Liver (tissue), 8 donors: ENCODE measurements at regions not wholly inside any gene's neighbourhood (a gene's known extent, or its start where the extent isn't known, plus 50 kb on each side); places are given as distances from the start of the nearest gene placed in this dataset.

ENCODE experiments used
- DNase-seq: peaks from one replicate; pipeline ENCODE4 v3.0.0-alpha.2; 2017; ENCODE audit warnings: low spot score
- H3K27ac ChIP-seq, 2 donors: one replicate each; pipeline ENCODE4 v1.7.0; 2013; ENCODE audit warnings: inconsistent platforms in 2 of 2, low read length in 2 of 2, control low read depth in 1 of 2, low read depth in 1 of 2, mild to moderate bottlenecking in 1 of 2
- H3K27me3 ChIP-seq, 4 donors: one replicate each; pipeline versions ENCODE4 v1.6.1 to v1.7.0; 2013; ENCODE audit warnings: low read length in 3 of 4, inconsistent platforms in 1 of 4, mild to moderate bottlenecking in 1 of 4, moderate library complexity in 1 of 4; ENCODE audit not compliant: control insufficient read depth in 4 of 4, insufficient read depth in 4 of 4
- H3K36me3 ChIP-seq, 4 donors: one replicate each; pipeline versions ENCODE4 v1.6.1 to v1.7.0; 2013; ENCODE audit warnings: low read length in 3 of 4, mild to moderate bottlenecking in 3 of 4, low read depth in 1 of 4, moderate library complexity in 1 of 4; ENCODE audit not compliant: control insufficient read depth in 4 of 4, insufficient read depth in 3 of 4
- H3K4me1 ChIP-seq, 4 donors: one replicate each; pipeline versions ENCODE4 v1.6.1 to v1.7.0; 2013; ENCODE audit warnings: low read length in 3 of 4, mild to moderate bottlenecking in 3 of 4, moderate library complexity in 1 of 4; ENCODE audit not compliant: control insufficient read depth in 4 of 4, insufficient read depth in 4 of 4
- H3K4me3 ChIP-seq, 3 donors: one replicate each; pipeline versions ENCODE4 v1.6.1 to v1.7.0; 2013; ENCODE audit warnings: low read length in 3 of 3, control low read depth in 1 of 3, low read depth in 1 of 3, mild to moderate bottlenecking in 1 of 3
- H3K9ac ChIP-seq, 2 donors: one replicate each; pipeline ENCODE4 v1.7.0; 2013; ENCODE audit warnings: low read length in 2 of 2, mild to moderate bottlenecking in 2 of 2, moderate library complexity in 2 of 2, control low read depth in 1 of 2, low read depth in 1 of 2
- H3K9me3 ChIP-seq, 4 donors: one replicate each; pipeline versions ENCODE4 v1.6.1 to v1.7.0; 2013; ENCODE audit warnings: low read length in 3 of 4; ENCODE audit not compliant: control insufficient read depth in 4 of 4
- ATF3 ChIP-seq: IDR thresholded peaks from 2 replicates; pipeline ENCODE4 v1.6.1; 2016; ENCODE audit warnings: antibody characterized with exemption
- CTCF ChIP-seq: fragments of 150-350 bp; IDR thresholded peaks from 2 replicates; pipeline ENCODE4 v1.5.1; 2017; ENCODE audit warnings: improper control_type of control experiment, low read depth, low read length; ENCODE audit not compliant: missing input control
- FOXA1 ChIP-seq: IDR thresholded peaks from 2 replicates; pipeline ENCODE4 v1.6.1; 2016; ENCODE audit warnings: antibody characterized with exemption
- FOXA2 ChIP-seq: IDR thresholded peaks from 2 replicates; pipeline ENCODE4 v1.6.1; 2016; ENCODE audit warnings: antibody characterized with exemption
- GABPA ChIP-seq, 2 donors: IDR thresholded peaks in 1 of 2; conservative IDR thresholded peaks in 1 of 2; 2 replicates each; pipeline ENCODE4 v1.6.1; 2016; ENCODE audit warnings: antibody characterized with exemption in 2 of 2, mild to moderate bottlenecking in 1 of 2, moderate library complexity in 1 of 2
- HNF4A ChIP-seq, 2 donors: conservative IDR thresholded peaks; 2 replicates each; pipeline ENCODE4 v1.6.1; 2016; ENCODE audit warnings: antibody characterized with exemption in 2 of 2, mild to moderate bottlenecking in 2 of 2
- HNF4G ChIP-seq: IDR thresholded peaks from 2 replicates; pipeline ENCODE4 v1.6.1; 2016; ENCODE audit warnings: antibody characterized with exemption
- JUND ChIP-seq, 2 donors: IDR thresholded peaks; 2 replicates each; pipeline ENCODE4 v1.6.1; 2016; ENCODE audit warnings: antibody characterized with exemption in 2 of 2
- MAX ChIP-seq: IDR thresholded peaks from 2 replicates; pipeline ENCODE4 v1.6.1; 2016; ENCODE audit warnings: antibody characterized with exemption
- NR2F2 ChIP-seq: IDR thresholded peaks from 2 replicates; pipeline ENCODE4 v1.6.1; 2016; ENCODE audit warnings: antibody characterized with exemption
- REST ChIP-seq: IDR thresholded peaks from 2 replicates; pipeline ENCODE4 v1.6.1; 2016; ENCODE audit warnings: antibody characterized with exemption, mild to moderate bottlenecking
- RXRA ChIP-seq, 2 donors: IDR thresholded peaks; 2 replicates each; pipeline ENCODE4 v1.6.1; 2017 to 2018; ENCODE audit warnings: antibody characterized with exemption in 2 of 2, mild to moderate bottlenecking in 1 of 2
- SP1 ChIP-seq: IDR thresholded peaks from 2 replicates; pipeline ENCODE4 v1.6.1; 2018; ENCODE audit warnings: antibody characterized with exemption, mild to moderate bottlenecking
- YY1 ChIP-seq: IDR thresholded peaks from 2 replicates; pipeline ENCODE4 v1.6.1; 2016; ENCODE audit warnings: antibody characterized with exemption, mild to moderate bottlenecking
- ZBTB33 ChIP-seq: IDR thresholded peaks from 2 replicates; pipeline ENCODE4 v1.6.1; 2016; ENCODE audit warnings: antibody characterized with exemption
- WGBS: extraction: QIAGEN DNeasy Blood & Tissue Kit; methylation state at CpG from one replicate; pipeline ENCODE4 v1.1.7; 2013; 5-methylcytosine and 5-hydroxymethylcytosine counted together
- donor health status: healthy.
- donor health status: healthy.
- donor health status: healthy.
- donor health status: healthy.
- donor health status: healthy.

- H3K4me3 ChIP-seq = no peak overlapping the region
- H3K36me3 ChIP-seq = no peaks in the 10 kb centered on the region
- no peaks in the 10 kb centered on the region for H3K27me3 ChIP-seq
- TF ChIP-seq JUND (IDR thresholded peaks at IDR 0.05) (no peak), MAX (no peak), FOXA2 (no peak), REST (no peak), SP1 (no peak), HNF4G (no peak), ZBTB33 (no peak), HNF4A (conservative IDR thresholded peaks at IDR 0.05) (no peak)
- no peaks in the 10 kb centered on the region for H3K4me1 ChIP-seq
- DNase-seq = no peak
- H3K27ac ChIP-seq = no peak overlapping the region
- H3K9ac ChIP-seq = no peak overlapping the region
- no peaks in the 10 kb centered on the region for H3K9me3 ChIP-seq
- 80% methylated on average over 3 of the region's 3 CpGs for WGBS
These were observed 482.5 kb upstream of the FAT3 start for GRCh38 chr11:91742155-91742554.

GRCh38 chr11:91731051-91731450 lies 493.6 kb upstream of the FAT3 start:
- DNase-seq = no peak
- TF ChIP-seq HNF4A (conservative IDR thresholded peaks at IDR 0.05) (no peak), SP1 (no peak), GABPA (IDR thresholded peaks at IDR 0.05 in 1 of 2, conservative IDR thresholded peaks at IDR 0.05 in 1 of 2) (no peak), YY1 (no peak), MAX (no peak), CTCF (no peak), FOXA1 (no peak), ATF3 (no peak), HNF4G (no peak), NR2F2 (no peak), JUND (IDR thresholded peaks at IDR 0.05) (no peak), RXRA (IDR thresholded peaks at IDR 0.05) (no peak), REST (no peak)
- 60% methylated on average over 6 of the region's 6 CpGs for WGBS
- Histone ChIP-seq H3K9ac (no peak overlapping the region), H3K27me3 (no peaks in the 10 kb centered on the region), H3K4me1 (no peaks in the 10 kb centered on the region), H3K9me3 (no peaks in the 10 kb centered on the region), H3K36me3 (no peaks in the 10 kb centered on the region), H3K27ac (no peak overlapping the region), H3K4me3 (no peak overlapping the region)
